ENCODE measurements at regions not wholly inside any gene's neighbourhood (a gene's known extent, or its start where the extent isn't known, plus 50 kb on each side); places are given as distances from the start of the nearest gene placed in this dataset.

GRCh38 chrX:65609237-65609636 is 58.2 kb upstream of the MSN start:
- TF ChIP-seq, protein P1, sequence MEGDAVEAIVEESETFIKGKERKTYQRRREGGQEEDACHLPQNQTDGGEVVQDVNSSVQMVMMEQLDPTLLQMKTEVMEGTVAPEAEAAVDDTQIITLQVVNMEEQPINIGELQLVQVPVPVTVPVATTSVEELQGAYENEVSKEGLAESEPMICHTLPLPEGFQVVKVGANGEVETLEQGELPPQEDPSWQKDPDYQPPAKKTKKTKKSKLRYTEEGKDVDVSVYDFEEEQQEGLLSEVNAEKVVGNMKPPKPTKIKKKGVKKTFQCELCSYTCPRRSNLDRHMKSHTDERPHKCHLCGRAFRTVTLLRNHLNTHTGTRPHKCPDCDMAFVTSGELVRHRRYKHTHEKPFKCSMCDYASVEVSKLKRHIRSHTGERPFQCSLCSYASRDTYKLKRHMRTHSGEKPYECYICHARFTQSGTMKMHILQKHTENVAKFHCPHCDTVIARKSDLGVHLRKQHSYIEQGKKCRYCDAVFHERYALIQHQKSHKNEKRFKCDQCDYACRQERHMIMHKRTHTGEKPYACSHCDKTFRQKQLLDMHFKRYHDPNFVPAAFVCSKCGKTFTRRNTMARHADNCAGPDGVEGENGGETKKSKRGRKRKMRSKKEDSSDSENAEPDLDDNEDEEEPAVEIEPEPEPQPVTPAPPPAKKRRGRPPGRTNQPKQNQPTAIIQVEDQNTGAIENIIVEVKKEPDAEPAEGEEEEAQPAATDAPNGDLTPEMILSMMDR (IDR thresholded peaks at IDR 0.05) = no peak
- Histone ChIP-seq H4K20me1 (ENCODE audit: insufficient read depth, low read length) (no peaks in the 10 kb centered on the region), H3K4me2 (replicated peaks; ENCODE audit: extremely low read depth, low read length, poor library complexity, severe bottlenecking) (peak overlapping the region; percentile 47), H3K4me1 (ENCODE audit: control insufficient read depth in 1 of 2, insufficient read depth in 2 of 2, low read length in 2 of 2) (peaks cover 39 to 58% of the 10 kb centered on the region in 2 donors), H3K36me3 (replicated peaks in 1 of 2; ENCODE audit: control insufficient read depth in 1 of 2, insufficient read depth in 2 of 2, low read length in 2 of 2) (no peaks in the 10 kb centered on the region), H3K79me2 (ENCODE audit: insufficient read depth, low read length) (peaks cover 17% of the 10 kb centered on the region), H3K9me3 (replicated peaks in 1 of 2; ENCODE audit: control insufficient read depth in 1 of 2, insufficient read depth in 1 of 2, low read length in 2 of 2) (no peaks in the 10 kb centered on the region), H3K27ac (ENCODE audit: low read depth in 1 of 2, low read length in 2 of 2) (peak overlapping the region; percentile 38 to 55), H3K4me3 (replicated peaks in 1 of 3; ENCODE audit: low read depth in 2 of 3, low read length in 3 of 3) (peak overlapping the region in 1 of 3 experiments; percentile 57), H3K9ac (ENCODE audit: insufficient read depth, low read length, poor library complexity, severe bottlenecking) (no peak overlapping the region), H3K27me3 (ENCODE audit: control insufficient read depth in 2 of 2, insufficient read depth in 2 of 2, low read length in 2 of 2) (peaks cover 0 to 10% of the 10 kb centered on the region in 2 donors), H2AFZ (ENCODE audit: insufficient read depth, low read depth, low read length, poor library complexity, severe bottlenecking) (no peak overlapping the region)
- 17% methylated on average over 1 of the region's 4 CpGs for WGBS (ENCODE audit: insufficient coverage)
- Mint-ChIP-seq H3K4me3 (peak overlapping the region; percentile 15 to 48), H3K9me3 (peaks cover 0 to 8% (median 2%) of the 10 kb centered on the region in 7 donors), H3K27ac (peak overlapping the region; percentile 63 to 82 (median 73)), H3K36me3 (no peaks in the 10 kb centered on the region), H3K27me3 (ENCODE audit: low read depth in 3 of 3) (peaks cover 0 to 34% (median 0%) of the 10 kb centered on the region in 3 donors), H3K4me1 (peaks cover 50% of the 10 kb centered on the region)
- no peak for DNase-seq
- intact Hi-C loops (cut with micrococcal nuclease) = no loop called here

- no peaks in the 10 kb centered on the region for H3K9me3 ChIP-seq (replicated peaks in 1 of 2; ENCODE audit: control insufficient read depth in 1 of 2, insufficient read depth in 1 of 2, low read length in 2 of 2)
- H3K27me3 Mint-ChIP-seq (ENCODE audit: low read depth in 3 of 3) = peaks cover 0 to 36% (median 0%) of the 10 kb centered on the region in 3 donors
- no peak for DNase-seq
- intact Hi-C loops (cut with micrococcal nuclease) = no loop called here
- H3K36me3 ChIP-seq (replicated peaks in 1 of 2; ENCODE audit: control insufficient read depth in 1 of 2, insufficient read depth in 2 of 2, low read length in 2 of 2) = no peaks in the 10 kb centered on the region
- H3K4me2 ChIP-seq (replicated peaks; ENCODE audit: extremely low read depth, low read length, poor library complexity, severe bottlenecking) = no peak overlapping the region
- H3K4me1 Mint-ChIP-seq = peaks cover 50% of the 10 kb centered on the region
- peaks cover 0 to 10% of the 10 kb centered on the region in 2 donors for H3K27me3 ChIP-seq (ENCODE audit: control insufficient read depth in 2 of 2, insufficient read depth in 2 of 2, low read length in 2 of 2)
- H3K4me1 ChIP-seq (ENCODE audit: control insufficient read depth in 1 of 2, insufficient read depth in 2 of 2, low read length in 2 of 2) = peaks cover 39 to 58% of the 10 kb centered on the region in 2 donors
- no peak overlapping the region for H3K4me3 ChIP-seq (replicated peaks in 1 of 3; ENCODE audit: low read depth in 2 of 3, low read length in 3 of 3)
- H2AFZ ChIP-seq (ENCODE audit: insufficient read depth, low read depth, low read length, poor library complexity, severe bottlenecking) = no peak overlapping the region
- H3K79me2 ChIP-seq (ENCODE audit: insufficient read depth, low read length) = peaks cover 17% of the 10 kb centered on the region
- peak overlapping the region in 1 of 2 donors; percentile 11 for H3K4me3 Mint-ChIP-seq
- H3K9ac ChIP-seq (ENCODE audit: insufficient read depth, low read length, poor library complexity, severe bottlenecking) = no peak overlapping the region
- H3K9me3 Mint-ChIP-seq = peaks cover 0 to 6% (median 2%) of the 10 kb centered on the region in 7 donors
- TF ChIP-seq, protein P1 (IDR thresholded peaks at IDR 0.05) = no peak
- H3K27ac ChIP-seq (ENCODE audit: low read depth in 1 of 2, low read length in 2 of 2) = no peak overlapping the region
- peak overlapping the region in 3 of 7 donors; percentile 13 to 29 (median 19) for H3K27ac Mint-ChIP-seq
- WGBS (ENCODE audit: insufficient coverage) = no CpG with 5 or more reads among the region's 3 CpGs
- no peaks in the 10 kb centered on the region for H3K36me3 Mint-ChIP-seq
- H4K20me1 ChIP-seq (ENCODE audit: insufficient read depth, low read length) = no peaks in the 10 kb centered on the region
These were observed 59.4 kb upstream of the MSN start for GRCh38 chrX:65608026-65608425.

All from CD14-positive monocyte (primary cell).